HG03354 (cell line): ENCODE measurements at regions not wholly inside any gene's neighbourhood (a gene's known extent, or its start where the extent isn't known, plus 50 kb on each side); places are given as distances from the start of the nearest gene placed in this dataset.

Experiments used
- ATAC-seq: cut with Tn5 transposase; IDR thresholded peaks from one replicate; pipeline ENCODE4 v1.9.1; 2021; ENCODE audit warnings: mild to moderate bottlenecking; ENCODE audit not compliant: unreplicated experiment, poor library complexity, severe bottlenecking

DNA sequence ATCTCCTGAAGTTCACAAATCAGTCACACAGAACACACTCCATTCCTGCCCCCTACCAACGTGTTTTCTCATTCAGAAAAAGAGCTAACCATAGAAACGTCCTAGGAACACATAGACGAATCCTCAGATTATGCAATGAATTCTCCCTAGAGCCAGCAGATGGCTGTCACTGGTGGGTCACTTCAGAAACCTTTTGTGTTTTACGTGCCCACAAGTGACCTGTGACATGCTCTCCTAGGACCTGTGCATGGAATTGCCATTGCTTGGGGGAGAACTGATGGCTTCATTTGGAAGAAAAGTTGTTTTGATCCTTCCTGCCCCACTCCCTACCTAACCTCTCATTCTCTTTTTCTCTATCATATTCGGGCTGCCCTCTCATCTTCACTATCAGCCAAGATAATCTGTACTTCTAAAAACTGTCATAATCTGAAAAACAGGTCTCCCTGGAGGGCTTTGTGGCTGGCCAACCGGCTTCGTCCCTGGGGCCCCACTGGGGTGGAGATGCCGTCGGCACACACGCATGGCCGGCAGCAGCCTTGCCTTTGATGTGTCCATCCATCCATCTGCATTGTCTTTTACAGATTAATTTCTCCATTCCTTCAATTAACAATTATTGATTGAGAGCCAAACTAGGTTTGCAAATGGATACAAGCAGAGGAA, 144.1 kb upstream of the SERP2 start:
- ATAC-seq: no peak

DNA sequence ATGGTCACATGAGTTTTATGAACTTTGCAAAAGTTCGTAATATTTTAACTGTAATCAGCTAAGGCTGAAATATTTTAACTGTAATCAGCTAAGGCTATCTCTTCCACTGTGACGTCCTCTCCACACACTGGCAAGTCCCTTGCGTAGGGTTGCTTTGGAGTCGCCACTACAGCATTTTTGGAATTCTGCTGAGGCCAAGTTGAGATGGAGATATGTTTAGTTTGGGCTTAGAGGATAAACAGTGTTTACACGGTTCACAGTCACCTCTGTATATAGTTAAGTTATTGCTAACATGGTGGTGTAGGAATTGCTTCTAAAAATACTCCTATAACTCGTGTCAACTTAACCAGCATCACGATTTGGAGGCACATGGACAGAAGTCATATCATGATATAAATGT, 143.6 kb upstream of the SERP2 start:
- no peak for ATAC-seq

DNA sequence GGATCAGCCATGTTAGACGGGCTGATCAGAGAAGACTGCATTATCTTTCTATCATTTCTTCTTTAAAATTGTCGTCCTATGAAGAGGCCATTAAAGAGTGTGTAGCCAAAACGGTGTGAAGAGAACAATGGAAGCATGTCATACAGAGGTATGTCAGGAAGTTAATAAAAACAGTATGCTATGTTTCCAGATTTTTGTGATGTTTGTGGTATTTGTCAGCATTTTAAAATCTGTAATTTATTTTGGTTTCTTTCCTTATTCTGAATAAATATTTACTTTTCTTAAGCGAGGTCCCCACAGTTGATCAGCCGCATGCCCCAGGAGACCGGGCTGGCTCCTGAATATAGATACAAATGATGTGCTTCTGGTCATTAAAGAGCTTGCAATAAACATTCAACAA, 142.9 kb upstream of the SERP2 start:
- ATAC-seq: no peak

DNA sequence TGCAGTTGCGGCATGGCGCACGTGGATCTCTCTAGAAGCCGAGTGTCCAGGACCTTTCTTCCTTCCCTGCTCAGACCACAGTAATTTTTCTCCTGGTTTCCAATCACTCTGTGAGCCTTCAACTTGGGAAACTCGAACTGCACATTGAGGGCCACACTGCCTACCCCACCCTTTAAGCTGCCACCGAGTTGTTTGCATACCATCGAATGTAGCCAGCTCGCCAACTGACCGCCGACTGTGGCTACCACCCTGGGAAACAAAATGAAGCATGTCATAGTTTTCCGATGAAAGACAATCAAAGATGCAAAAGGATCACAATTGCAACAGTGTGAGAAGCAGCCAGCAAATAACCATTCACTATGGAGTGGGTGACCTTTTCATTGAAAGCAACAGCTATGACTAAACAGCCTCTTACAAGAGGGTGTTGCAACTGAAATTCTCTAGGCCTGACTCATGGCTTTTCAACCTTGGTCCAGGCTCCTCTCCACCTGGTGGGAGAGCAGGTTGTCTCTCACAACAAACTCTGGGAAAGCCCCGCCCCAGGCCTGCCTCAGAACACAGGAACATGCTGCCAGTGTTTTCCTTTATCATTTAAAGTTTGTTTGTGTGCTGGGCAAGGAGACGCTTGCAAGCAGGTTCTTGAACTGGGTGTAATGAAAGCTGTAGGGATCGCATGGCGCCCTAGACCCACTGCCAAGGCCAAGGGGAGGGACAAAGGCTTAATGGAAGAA, 141.7 kb upstream of the SERP2 start:
- no peak for ATAC-seq

DNA sequence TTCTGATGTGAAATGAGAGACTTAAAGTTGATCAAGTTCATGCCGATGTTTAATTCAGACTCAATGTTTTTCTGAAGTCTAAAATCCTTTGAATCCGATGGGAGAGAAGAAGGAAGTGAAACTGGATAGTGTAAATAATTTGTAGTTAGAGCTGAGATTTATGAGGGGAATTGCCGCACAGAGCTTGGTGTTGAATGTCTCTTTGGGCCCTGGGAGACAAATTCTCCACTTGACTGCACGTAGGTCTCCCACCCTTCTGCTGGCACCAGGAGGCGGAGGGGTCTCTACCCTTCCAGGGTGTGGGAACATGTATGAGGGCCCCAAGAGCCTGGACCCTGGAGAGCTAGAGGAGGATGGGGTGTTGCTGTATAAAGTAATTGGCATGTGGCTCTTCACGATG, 140.8 kb upstream of the SERP2 start:
- ATAC-seq: no peak

DNA sequence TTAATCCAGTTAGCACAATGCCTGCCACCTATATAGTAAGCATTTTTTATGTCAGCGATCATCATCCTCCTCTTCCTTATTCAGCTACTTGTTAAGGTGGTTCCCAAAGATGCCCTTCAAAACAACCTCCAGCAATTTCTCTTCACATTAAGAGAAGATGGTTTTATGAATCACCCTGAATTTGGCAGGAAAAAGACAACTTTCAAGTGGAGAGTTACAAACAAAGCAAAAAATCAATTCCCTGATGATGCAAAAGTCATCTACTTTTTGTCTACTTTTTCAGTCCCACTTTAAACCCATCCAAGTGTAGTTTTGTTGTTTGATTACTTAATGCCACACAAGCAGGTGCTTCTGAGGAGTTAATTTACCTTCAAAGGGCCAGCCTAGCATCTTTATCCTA, 139.1 kb upstream of the SERP2 start:
- no peak for ATAC-seq

DNA sequence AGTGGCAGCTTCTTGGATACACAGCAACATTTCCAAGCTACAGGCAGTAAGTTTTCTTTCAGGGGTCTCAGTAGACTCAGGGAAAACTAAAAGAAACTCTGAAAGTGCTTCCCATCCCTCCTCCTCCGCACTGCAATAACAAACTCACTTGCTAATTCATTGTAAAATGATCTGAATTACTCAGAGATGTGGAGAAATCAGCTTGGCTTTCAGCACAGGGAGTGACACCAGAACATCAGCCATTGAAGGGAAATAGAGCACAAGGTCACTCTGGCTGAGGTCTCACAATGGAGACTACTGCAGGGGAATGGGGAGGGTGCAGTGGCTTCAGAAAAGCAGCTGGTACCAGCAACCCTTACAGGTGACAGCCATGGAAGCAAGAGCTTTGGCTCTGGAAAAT, 137.3 kb upstream of the SERP2 start:
- no peak for ATAC-seq

DNA sequence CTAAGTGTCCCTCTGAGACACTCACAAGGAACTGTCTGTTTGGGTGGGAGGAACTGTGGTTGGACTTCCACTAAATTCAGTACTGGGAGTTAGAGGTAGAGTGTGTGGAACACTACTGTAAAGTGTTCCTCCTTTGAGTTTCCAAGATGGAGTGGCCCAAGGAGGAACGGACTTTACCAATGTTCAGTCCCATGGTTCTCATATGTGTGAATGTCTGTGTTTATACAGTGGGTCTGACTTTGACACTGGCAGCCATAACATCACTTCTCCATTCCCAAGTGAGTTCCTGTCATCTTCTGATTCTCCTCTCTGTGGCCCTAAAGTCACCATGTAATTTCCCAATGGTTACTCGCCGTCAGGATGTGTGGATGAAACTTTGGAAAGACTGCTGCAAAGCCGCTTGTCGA, 136.8 kb upstream of the SERP2 start:
- ATAC-seq: no peak

DNA sequence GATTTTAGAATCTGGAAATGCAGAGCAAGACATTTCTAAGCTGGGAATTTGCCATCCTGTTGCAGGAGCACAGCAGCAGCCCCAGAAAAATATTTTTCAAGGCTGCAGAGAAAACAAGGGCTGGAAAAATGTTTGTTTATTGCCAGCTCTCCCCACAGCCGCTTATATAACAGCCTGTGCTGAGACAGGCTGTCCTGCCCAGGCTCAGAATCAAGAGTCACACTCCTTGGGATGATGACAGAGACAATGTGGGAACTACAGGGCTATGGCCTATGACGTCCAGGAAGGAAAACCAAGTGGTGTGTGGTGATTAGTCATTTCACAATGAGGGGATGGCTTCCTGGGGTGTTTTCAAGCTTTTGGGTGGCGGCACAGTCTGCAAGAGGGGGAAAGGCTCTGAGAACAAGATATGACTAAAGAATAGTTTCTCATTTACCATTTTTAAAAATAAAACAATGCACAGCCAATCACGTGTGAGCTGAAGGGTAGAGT, 136.3 kb upstream of the SERP2 start:
- peak; percentile 78 for ATAC-seq

DNA sequence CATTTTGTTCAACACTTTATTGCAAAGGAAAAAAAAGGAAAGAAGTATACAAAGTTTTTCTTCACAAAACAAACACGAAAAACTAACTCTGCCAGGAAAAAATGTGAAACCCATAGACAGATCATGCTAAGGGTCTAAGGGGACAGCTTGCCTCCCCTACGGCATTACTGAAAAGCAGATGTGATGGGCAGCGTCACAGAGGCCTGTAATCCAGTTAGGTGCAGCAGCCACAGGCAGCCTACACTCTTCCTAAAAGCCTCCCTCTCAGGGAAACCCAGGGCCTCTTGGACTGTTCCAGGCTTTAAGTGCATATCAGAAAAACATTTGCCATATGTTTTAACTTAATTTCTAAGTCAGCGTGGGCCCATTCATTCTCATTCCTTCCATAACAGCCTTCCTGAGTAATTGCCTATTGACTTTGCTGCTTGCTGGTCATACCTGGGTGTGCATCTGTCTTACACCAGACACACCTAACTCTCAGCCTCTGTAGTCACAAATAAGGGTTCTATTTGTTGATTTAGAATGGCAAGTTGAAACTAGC, 135.7 kb upstream of the SERP2 start:
- no peak for ATAC-seq

DNA sequence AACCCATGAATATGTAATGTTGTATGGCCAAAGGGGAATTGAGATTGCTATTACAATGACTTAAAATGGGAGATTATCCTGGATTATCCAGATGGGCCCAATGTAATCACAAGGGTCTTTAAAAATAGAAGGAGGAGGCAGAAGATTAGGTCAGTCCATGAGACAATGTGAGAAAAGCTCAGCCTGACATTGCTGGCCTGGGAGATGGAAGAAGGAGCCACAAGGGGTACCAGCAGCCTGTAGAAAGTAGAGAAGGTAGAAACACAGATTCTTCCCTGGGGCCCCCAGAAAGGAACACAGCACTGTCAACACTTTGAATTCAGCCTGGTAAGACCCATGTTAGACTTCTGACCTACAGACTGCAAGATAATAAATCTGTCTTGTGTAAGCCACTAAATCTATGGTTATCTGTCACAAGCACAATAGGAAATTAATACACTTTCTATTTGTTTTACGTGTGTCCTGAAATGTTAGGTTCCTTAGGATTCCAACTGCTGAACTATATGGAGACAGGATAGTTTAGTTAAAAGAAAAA, 132.9 kb upstream of the SERP2 start:
- ATAC-seq: no peak

DNA sequence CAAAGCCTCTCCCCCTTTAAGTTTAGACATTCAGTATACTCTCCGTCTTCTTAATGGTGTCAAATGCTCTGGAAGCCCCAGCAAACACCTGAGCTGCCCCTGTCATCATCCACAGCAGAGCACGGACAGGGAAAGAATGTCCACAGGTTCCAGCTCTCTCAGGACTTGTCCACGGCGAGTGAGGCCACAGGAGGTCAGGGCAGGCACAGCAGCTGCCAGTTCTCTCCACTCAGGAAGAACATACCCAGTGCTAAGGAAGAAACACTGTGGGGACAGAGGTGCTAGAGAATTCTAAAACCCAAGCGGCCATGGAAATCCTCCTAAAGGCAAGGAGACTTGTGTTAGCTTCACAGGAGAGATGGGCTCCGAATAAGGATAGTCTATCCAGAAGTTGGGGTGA, 132.0 kb upstream of the SERP2 start:
- ATAC-seq: no peak

DNA sequence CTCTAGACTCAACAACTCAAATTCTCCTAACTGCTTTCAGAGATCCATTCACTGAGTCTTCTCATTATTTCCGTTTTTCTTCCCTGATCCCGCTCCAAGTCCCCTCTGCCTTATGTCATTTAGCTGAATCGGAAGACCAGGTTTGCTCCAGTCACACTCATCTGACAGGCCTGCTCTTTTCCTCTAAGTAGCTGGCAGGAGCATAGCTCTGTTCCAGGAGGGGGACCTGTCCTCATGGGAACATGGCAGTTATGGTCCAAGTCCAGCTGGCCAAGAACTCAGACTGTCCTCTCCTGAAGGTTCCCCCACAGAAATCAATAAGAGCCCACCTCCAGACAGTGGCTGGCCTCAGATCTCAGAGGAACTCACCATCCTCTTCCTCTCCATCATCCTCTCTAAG, 130.9 kb upstream of the SERP2 start:
- ATAC-seq: no peak

DNA sequence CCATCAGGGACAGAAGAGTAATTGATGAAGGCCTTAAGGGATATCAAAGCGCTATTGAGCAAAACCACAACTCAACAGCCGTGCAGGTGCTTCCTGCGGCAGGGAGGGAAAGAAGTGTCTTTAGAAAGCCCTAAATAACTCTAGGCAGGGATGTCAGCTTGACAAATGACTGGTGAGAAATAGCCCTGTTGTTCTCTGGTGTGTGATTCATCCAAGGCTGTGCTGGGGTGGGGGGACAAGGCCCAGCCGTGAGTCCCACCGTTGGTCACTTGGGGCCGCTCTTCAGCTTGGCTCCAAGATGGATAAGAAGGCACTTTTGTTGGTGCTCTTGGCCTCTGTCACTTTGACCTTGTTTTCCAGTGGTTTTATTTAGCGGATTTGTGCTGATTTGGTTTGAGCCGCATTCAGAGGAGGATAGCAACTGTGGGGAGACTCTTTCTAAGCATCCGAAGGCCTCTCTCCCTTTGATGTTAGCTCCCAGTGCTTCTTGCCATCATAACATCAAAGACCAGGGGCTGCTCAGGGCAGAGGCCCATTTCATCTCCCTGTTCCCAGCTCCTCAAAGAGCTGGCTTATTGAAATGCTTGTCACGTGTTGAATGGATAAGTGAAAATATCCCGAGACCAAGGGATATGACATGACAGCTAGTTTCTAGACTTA, 130.3 kb upstream of the SERP2 start:
- ATAC-seq: peak; percentile 66

DNA sequence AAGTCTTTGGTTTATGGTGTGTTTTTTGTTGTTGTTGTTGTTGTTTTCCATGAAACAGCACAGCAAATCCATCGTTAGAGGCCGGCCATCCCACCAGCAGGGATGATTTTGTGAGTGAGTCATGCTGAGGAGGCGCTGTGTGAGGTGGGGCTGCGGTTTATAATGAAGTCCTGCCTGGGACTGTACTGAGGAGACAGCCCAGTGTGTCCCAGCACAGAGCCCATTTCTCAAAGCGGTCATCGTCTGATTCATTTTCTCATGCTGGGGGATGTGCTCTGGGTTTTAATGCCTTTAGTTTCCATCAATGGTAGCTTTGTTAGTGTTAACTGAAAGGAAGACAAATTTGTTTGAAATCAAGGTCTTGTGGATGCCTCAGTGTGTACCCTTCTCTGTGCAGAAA, 129.3 kb upstream of the SERP2 start:
- no peak for ATAC-seq

DNA sequence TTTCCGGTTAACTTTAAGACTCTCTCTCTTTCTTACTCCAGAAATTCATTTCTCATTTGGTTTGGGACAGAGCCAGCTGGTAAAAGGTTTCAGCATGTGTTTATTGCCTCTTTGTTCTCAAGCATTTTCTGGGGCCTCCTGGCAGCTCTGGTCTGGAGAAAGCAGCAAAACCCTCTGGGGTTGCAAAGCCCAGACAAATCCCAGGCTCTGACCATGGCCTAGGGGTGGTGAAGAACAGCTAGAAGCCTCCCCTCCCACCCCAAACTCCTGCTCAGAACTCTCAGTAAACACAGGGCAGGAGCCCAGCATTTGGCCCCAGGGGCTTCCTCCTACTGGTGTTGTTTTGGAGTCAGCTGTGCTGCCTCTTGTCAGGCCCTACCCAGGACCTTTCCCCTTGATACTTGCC, 124.2 kb upstream of the SERP2 start:
- ATAC-seq: no peak

DNA sequence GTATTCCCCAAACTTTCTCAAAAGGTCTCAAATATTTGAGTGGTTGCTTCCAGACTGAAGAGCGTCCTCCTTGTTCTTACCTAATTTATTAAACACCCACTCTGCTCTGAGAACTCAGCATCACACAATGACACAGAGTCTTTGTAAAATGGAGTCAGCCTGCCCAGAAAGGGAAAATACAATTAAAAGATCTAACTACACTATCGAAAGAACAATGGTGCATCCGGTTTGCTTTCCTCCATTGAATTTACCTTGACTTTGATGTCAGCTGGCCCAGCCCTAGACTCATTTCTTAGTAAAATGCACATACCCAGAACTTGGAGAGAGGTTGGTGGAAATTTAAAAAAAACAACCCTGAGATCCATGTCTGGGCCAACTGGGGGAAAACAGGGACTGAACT, 120.7 kb upstream of the SERP2 start:
- ATAC-seq: no peak

DNA sequence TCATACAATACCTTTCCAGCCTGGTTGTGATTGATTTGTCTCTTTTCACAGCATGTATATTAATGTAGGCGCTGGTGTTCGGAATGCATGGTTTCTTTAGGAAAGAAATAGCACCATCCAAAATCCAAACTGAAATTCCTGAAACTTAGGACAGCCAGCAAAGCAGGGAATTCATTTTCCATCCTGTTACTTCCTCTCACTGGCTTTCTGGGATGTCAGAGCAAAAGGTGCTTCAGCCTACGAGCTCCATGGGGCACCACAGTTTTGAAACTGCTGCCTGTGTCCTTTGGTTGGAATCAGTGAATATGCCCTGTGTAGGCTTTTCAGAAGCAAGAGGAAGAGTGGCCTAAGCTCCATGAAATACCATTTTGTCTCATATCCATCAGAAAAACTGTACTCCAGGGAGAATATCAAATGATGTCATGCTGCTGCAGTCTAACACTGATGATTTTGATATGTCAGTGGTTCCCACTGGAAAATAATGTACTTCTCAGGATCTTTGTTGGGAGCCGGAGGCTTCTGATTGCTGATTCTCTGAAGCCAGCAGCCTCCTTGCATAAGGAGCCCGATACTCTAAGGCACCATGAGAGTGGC, 117.8 kb upstream of the SERP2 start:
- ATAC-seq: no peak

DNA sequence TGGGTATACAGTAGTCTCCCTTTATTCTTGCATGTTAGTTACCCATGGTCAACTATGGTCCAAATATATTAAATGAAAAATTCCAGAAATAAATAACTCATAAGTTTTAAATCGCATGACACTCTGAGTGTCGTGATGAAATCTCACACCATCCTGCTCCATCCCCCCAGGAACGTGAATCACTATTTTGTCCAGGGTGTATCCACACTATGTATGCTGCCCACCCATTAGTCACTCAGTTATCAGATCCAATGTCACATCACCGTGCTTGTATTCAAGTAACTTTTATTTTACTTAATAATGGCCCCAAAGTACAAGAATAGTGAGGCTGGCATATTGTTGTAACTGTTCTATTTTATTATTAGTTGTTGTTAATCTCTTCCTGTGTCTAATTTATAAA, 115.8 kb upstream of the SERP2 start:
- ATAC-seq: no peak
